ENCODE measurements at regions not wholly inside any gene's neighbourhood (a gene's known extent, or its start where the extent isn't known, plus 50 kb on each side); places are given as distances from the start of the nearest gene placed in this dataset.

DNA sequence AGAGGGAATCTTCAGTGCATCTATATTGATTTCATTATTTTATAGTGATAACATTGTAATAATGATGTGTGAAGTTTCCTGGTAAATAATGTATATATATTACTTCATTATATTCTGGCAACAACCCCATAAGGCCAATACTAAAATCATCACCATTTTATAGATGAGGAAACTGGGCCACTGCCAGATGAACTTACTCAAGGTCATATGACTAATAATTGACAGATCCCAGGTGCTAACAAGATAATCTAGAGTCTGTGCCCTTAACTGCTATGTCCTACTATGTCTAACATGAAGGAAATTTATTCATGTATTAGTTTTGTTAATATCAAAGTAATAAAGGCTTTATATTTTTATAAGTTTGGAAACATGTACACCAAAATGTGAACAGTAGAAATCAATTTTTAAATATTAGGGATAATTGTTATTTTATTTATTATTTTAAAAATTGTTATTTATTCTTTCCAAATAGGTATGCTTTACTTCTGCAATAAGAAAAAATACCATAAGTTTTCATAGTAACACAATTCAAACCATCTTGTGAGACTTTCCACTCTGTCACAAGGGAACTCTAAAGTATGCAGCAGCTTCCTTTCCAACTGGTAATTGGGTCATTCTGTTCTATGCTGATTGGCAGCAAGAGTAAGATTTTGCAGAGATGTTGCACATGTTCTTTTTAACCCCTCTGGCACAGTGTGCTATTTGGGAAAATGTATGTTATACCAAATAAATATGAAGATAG lies 90.8 kb upstream of the CMC1 start:
- no peak for TF ChIP-seq CTCF (IDR thresholded peaks at IDR 0.05)
- no peak for TF ChIP-seq SIN3A (IDR thresholded peaks at IDR 0.05; ENCODE audit: borderline replicate concordance, insufficient read depth, low read depth, low read length)
- no peak for TF ChIP-seq REST (IDR thresholded peaks at IDR 0.05; ENCODE audit: insufficient read depth in 1 of 2, low read depth in 2 of 2, low read length in 1 of 2)
- no peak for TF ChIP-seq POLR2AphosphoS5 (IDR thresholded peaks at IDR 0.05; ENCODE audit: low read depth, low read length)
